CD14-positive monocyte (primary cell): ENCODE measurements at regions not wholly inside any gene's neighbourhood (a gene's known extent, or its start where the extent isn't known, plus 50 kb on each side); places are given as distances from the start of the nearest gene placed in this dataset.

ENCODE experiments used
- DNase-seq, 3 donors: peaks; one replicate each; pipeline ENCODE4 v3.0.0-alpha.2; 2011 to 2022
- H2AFZ ChIP-seq: 2 replicates; pipeline ENCODE4 v1.6.0; 2012; ENCODE audit warnings: mild to moderate bottlenecking, low read depth, low read length, inconsistent platforms; ENCODE audit not compliant: insufficient read depth, poor library complexity, severe bottlenecking
- H3K27ac ChIP-seq, 2 donors: 1 replicate in 1 of 2; 2 replicates in 1 of 2; pipeline ENCODE4 v1.5.1; 2012 to 2013; ENCODE audit warnings: low read length in 2 of 2, control low read depth in 1 of 2, inconsistent platforms in 1 of 2, low read depth in 1 of 2, mild to moderate bottlenecking in 1 of 2
- H3K27me3 ChIP-seq, 2 donors: one replicate each; pipeline versions ENCODE4 v1.6.0 to v1.6.1; 2011 to 2013; ENCODE audit warnings: low read length in 2 of 2; ENCODE audit not compliant: control insufficient read depth in 2 of 2, insufficient read depth in 2 of 2
- H3K36me3 ChIP-seq, 2 donors: replicated peaks in 1 of 2; 1 replicate in 1 of 2; 2 replicates in 1 of 2; pipeline versions ENCODE4 v1.5.1 to v1.6.1; 2012 to 2013; ENCODE audit warnings: low read length in 2 of 2, control low read depth in 1 of 2, inconsistent platforms in 1 of 2, mild to moderate bottlenecking in 1 of 2; ENCODE audit not compliant: insufficient read depth in 2 of 2, control insufficient read depth in 1 of 2
- H3K4me1 ChIP-seq, 2 donors: 1 replicate in 1 of 2; 2 replicates in 1 of 2; pipeline versions ENCODE4 v1.5.1 to v1.6.1; 2012 to 2013; ENCODE audit warnings: low read length in 2 of 2, control low read depth in 1 of 2, inconsistent platforms in 1 of 2, mild to moderate bottlenecking in 1 of 2, moderate library complexity in 1 of 2; ENCODE audit not compliant: insufficient read depth in 2 of 2, control insufficient read depth in 1 of 2
- H3K4me2 ChIP-seq: replicated peaks from 2 replicates; pipeline ENCODE3; 2012; ENCODE audit warnings: low read length, moderate library complexity, mild to moderate bottlenecking; ENCODE audit not compliant: poor library complexity, severe bottlenecking; ENCODE audit errors: extremely low read depth
- H3K4me3 ChIP-seq, 3 experiments: fragments of 200-600 bp in 1 of 3; sonication (generic) in 1 of 3; replicated peaks in 1 of 3; 1 replicate in 2 of 3; 2 replicates in 1 of 3; pipeline ENCODE4 v1.5.1; 2011 to 2013; ENCODE audit warnings: low read length in 3 of 3, mild to moderate bottlenecking in 3 of 3, control low read depth in 2 of 3, low read depth in 2 of 3, inconsistent platforms in 1 of 3, moderate library complexity in 1 of 3
- H3K79me2 ChIP-seq: 2 replicates; pipeline ENCODE4 v1.6.0; 2012; ENCODE audit warnings: mild to moderate bottlenecking, control low read depth, inconsistent platforms, low read length, moderate library complexity; ENCODE audit not compliant: insufficient read depth
- H3K9ac ChIP-seq: 2 replicates; pipeline ENCODE4 v1.6.0; 2017; ENCODE audit warnings: low read length, mild to moderate bottlenecking; ENCODE audit not compliant: insufficient read depth, poor library complexity, severe bottlenecking
- H3K9me3 ChIP-seq, 2 donors: replicated peaks in 1 of 2; 1 replicate in 1 of 2; 2 replicates in 1 of 2; pipeline versions ENCODE4 v1.5.1 to v1.6.1; 2012 to 2013; ENCODE audit warnings: low read length in 2 of 2, control low read depth in 1 of 2; ENCODE audit not compliant: control insufficient read depth in 1 of 2, insufficient read depth in 1 of 2
- H4K20me1 ChIP-seq: 2 replicates; pipeline ENCODE4 v1.6.0; 2012; ENCODE audit warnings: mild to moderate bottlenecking, low read length, control low read depth, moderate library complexity; ENCODE audit not compliant: insufficient read depth
- H3K27ac Mint-ChIP-seq, 7 donors: one replicate each; pipeline ENCODE4 v1.8.0; 2020; ENCODE audit warnings: mild to moderate bottlenecking in 7 of 7, mixed read lengths in 7 of 7, moderate library complexity in 6 of 7, inconsistent platforms in 2 of 7
- H3K27me3 Mint-ChIP-seq, 3 donors: one replicate each; pipeline ENCODE4 v1.8.0; 2021 to 2022; ENCODE audit warnings: low read depth in 3 of 3, mild to moderate bottlenecking in 3 of 3, mixed read lengths in 3 of 3, moderate library complexity in 3 of 3, inconsistent platforms in 1 of 3
- H3K36me3 Mint-ChIP-seq, 2 donors: one replicate each; pipeline ENCODE4 v1.8.0; 2020; ENCODE audit warnings: mixed read lengths in 2 of 2, inconsistent platforms in 1 of 2, mild to moderate bottlenecking in 1 of 2
- H3K4me1 Mint-ChIP-seq: one replicate; pipeline ENCODE4 v1.8.0; 2020; ENCODE audit warnings: mild to moderate bottlenecking, mixed read lengths
- H3K4me3 Mint-ChIP-seq, 2 donors: one replicate each; pipeline ENCODE4 v1.8.0; 2020; ENCODE audit warnings: mild to moderate bottlenecking in 2 of 2, mixed read lengths in 2 of 2, moderate library complexity in 1 of 2
- H3K9me3 Mint-ChIP-seq, 7 donors: one replicate each; pipeline ENCODE4 v1.8.0; 2020 to 2022; ENCODE audit warnings: mixed read lengths in 7 of 7, mild to moderate bottlenecking in 6 of 7, moderate library complexity in 6 of 7, inconsistent platforms in 2 of 7
- WGBS: methylation state at CpG from one replicate; pipeline ENCODE4 v1.1.5; 2013; ENCODE audit warnings: missing lambda C conversion rate; ENCODE audit not compliant: insufficient coverage; 5-methylcytosine and 5-hydroxymethylcytosine counted together
- intact Hi-C, 2 donors: fragments of 100-400 bp; cut with micrococcal nuclease; formaldehyde crosslinking; loops; one replicate each; pipeline versions ENCODE4 v1.15.0 to v1.15.1; 2023
- TF ChIP-seq, protein P1 (sequence below): fragments of 200-600 bp; IDR thresholded peaks from one replicate; pipeline ENCODE4 v1.8.0; 2022; ENCODE audit warnings: antibody characterized with exemption, mild to moderate bottlenecking

DNA sequence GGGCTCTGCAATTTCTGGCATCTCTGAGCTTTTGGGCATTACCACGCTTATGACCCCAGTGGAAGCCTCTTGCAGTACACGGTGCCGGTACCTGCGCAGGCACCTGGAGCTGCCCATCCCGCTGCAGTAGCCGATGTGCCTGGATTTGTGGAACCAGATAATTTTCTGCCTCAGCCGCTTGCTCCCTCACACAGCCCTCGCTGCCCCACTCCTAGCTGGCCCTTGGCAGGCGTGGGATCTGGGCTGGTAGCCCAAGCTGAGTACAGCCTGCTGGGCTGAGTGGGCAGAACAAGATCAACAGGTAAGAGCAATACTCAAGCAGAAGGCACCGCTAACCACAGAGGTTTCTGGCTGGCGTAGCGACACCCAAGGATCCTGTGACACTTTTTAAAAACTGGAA, 1808.8 kb upstream of the ACO1 start:
- TF ChIP-seq, protein P1, sequence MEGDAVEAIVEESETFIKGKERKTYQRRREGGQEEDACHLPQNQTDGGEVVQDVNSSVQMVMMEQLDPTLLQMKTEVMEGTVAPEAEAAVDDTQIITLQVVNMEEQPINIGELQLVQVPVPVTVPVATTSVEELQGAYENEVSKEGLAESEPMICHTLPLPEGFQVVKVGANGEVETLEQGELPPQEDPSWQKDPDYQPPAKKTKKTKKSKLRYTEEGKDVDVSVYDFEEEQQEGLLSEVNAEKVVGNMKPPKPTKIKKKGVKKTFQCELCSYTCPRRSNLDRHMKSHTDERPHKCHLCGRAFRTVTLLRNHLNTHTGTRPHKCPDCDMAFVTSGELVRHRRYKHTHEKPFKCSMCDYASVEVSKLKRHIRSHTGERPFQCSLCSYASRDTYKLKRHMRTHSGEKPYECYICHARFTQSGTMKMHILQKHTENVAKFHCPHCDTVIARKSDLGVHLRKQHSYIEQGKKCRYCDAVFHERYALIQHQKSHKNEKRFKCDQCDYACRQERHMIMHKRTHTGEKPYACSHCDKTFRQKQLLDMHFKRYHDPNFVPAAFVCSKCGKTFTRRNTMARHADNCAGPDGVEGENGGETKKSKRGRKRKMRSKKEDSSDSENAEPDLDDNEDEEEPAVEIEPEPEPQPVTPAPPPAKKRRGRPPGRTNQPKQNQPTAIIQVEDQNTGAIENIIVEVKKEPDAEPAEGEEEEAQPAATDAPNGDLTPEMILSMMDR, result no peak
- no peak overlapping the region for H3K9ac ChIP-seq
- H3K9me3 Mint-ChIP-seq, result peaks cover 0 to 16% (median 9%) of the 10 kb centered on the region in 7 donors
- peaks cover 0 to 2% (median 0%) of the 10 kb centered on the region in 3 donors for H3K27me3 Mint-ChIP-seq
- no peaks in the 10 kb centered on the region for H3K4me1 Mint-ChIP-seq
- H3K79me2 ChIP-seq, result no peaks in the 10 kb centered on the region
- intact Hi-C loops, result no loop called here
- WGBS, result 91% methylated on average over 10 of the region's 12 CpGs
- H3K36me3 ChIP-seq, result no peaks in the 10 kb centered on the region
- H3K27me3 ChIP-seq, result no peaks in the 10 kb centered on the region
- H3K36me3 Mint-ChIP-seq, result no peaks in the 10 kb centered on the region
- H3K4me3 Mint-ChIP-seq, result no peak overlapping the region
- no peak overlapping the region for H3K27ac ChIP-seq
- no peak for DNase-seq
- H3K4me3 ChIP-seq, result no peak overlapping the region
- no peak overlapping the region for H2AFZ ChIP-seq
- H3K9me3 ChIP-seq, result peaks cover 10 to 21% of the 10 kb centered on the region in 2 donors
- H4K20me1 ChIP-seq, result no peaks in the 10 kb centered on the region
- H3K27ac Mint-ChIP-seq, result no peak overlapping the region
- no peak overlapping the region for H3K4me2 ChIP-seq
- no peaks in the 10 kb centered on the region for H3K4me1 ChIP-seq

DNA sequence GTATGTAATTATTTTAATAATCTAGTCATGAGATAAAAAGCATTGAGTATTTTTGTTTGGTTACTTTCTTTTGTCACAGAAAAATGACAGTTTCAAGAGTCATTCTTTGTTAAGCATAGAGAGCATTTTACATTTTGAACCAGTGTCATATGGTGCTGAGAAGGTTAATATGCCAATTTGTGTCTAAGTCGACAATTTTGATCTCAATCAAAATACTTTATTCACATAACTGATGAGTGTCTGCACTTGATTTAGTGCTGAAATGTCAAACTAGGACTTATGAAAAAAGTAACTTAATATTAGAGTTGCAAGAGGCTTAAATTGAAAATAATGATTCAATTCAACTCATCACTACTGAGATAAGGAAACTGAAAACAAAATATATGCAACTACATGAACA, 1804.6 kb upstream of the ACO1 start:
- peaks cover 0 to 2% (median 0%) of the 10 kb centered on the region in 3 donors for H3K27me3 Mint-ChIP-seq

More for the DNA sequence above, 1804.6 kb upstream of the ACO1 start:
- no peak overlapping the region for H3K9ac ChIP-seq
- no peaks in the 10 kb centered on the region for H3K27me3 ChIP-seq
- H3K36me3 Mint-ChIP-seq, result no peaks in the 10 kb centered on the region
- no peak overlapping the region for H3K4me3 Mint-ChIP-seq
- no peak overlapping the region for H3K27ac ChIP-seq
- H3K4me1 Mint-ChIP-seq, result no peaks in the 10 kb centered on the region
- H3K36me3 ChIP-seq, result no peaks in the 10 kb centered on the region
- no peaks in the 10 kb centered on the region for H3K4me1 ChIP-seq
- no peak for DNase-seq
- H3K79me2 ChIP-seq, result no peaks in the 10 kb centered on the region
- intact Hi-C loops, result no loop called here
- TF ChIP-seq, protein P1, result no peak
- no peak overlapping the region for H3K27ac Mint-ChIP-seq
- peaks cover 9 to 14% of the 10 kb centered on the region in 2 donors for H3K9me3 ChIP-seq
- H3K4me2 ChIP-seq, result no peak overlapping the region
- H2AFZ ChIP-seq, result no peak overlapping the region
- no peaks in the 10 kb centered on the region for H4K20me1 ChIP-seq
- H3K9me3 Mint-ChIP-seq, result peaks cover 0 to 11% (median 6%) of the 10 kb centered on the region in 7 donors
- WGBS, result no CpG with 5 or more reads among the region's 1 CpG
- H3K4me3 ChIP-seq, result no peak overlapping the region
